Neural cell (in vitro differentiated cells): ENCODE measurements at regions not wholly inside any gene's neighbourhood (a gene's known extent, or its start where the extent isn't known, plus 50 kb on each side); places are given as distances from the start of the nearest gene placed in this dataset.

Experiments used
- H2AFZ ChIP-seq: fragments of 200-600, 300-800 bp; sonication (generic), shearing (Covaris generic); 2 replicates; pipeline ENCODE4 v1.6.0; 2014; ENCODE audit warnings: low read depth, mild to moderate bottlenecking, antibody characterized with exemption, low read length, moderate library complexity
- H3F3A ChIP-seq: fragments of 200-600 bp; shearing (Covaris generic); 2 replicates; pipeline ENCODE4 v1.6.1; 2016; ENCODE audit warnings: mild to moderate bottlenecking, moderate library complexity, mixed read lengths, antibody characterized with exemption, low read length; ENCODE audit not compliant: insufficient read depth, poor library complexity, severe bottlenecking
- H3K27ac ChIP-seq: fragments of 200-600, 300-800 bp; sonication (generic), shearing (Covaris generic); 2 replicates; pipeline ENCODE4 v1.5.1; 2014; ENCODE audit warnings: mild to moderate bottlenecking, low read length, moderate library complexity
- H3K27me3 ChIP-seq: fragments of 300-800, 200-600 bp; sonication (generic), shearing (Covaris generic); 2 replicates; pipeline ENCODE4 v1.6.0; 2014; ENCODE audit warnings: mild to moderate bottlenecking, low read depth, low read length, moderate library complexity; ENCODE audit not compliant: insufficient read depth
- H3K36me3 ChIP-seq: fragments of 300-800, 200-600 bp; sonication (generic), shearing (Covaris generic); 2 replicates; pipeline ENCODE4 v1.5.1; 2014; ENCODE audit warnings: mild to moderate bottlenecking, antibody characterized with exemption, low read length, moderate library complexity; ENCODE audit not compliant: insufficient read depth
- H3K4me2 ChIP-seq: fragments of 300-800, 200-600 bp; sonication (generic), shearing (Covaris generic); 2 replicates; pipeline ENCODE4 v1.6.0; 2014; ENCODE audit warnings: mild to moderate bottlenecking, low read length
- H3K4me3 ChIP-seq: fragments of 300-800, 200-600 bp; sonication (generic), shearing (Covaris generic); 2 replicates; pipeline ENCODE4 v1.5.1; 2014; ENCODE audit warnings: mild to moderate bottlenecking, low read length, moderate library complexity
- H3K79me2 ChIP-seq: fragments of 200-600 bp; shearing (Covaris generic); replicated peaks from 2 replicates; pipeline ENCODE4 v1.6.0; 2014; ENCODE audit warnings: mild to moderate bottlenecking, low read length, moderate library complexity; ENCODE audit not compliant: insufficient read depth
- H3K9ac ChIP-seq: fragments of 300-800, 200-600 bp; sonication (generic), shearing (Covaris generic); 2 replicates; pipeline ENCODE4 v1.6.1; 2016; ENCODE audit warnings: mild to moderate bottlenecking, low read length, mixed read lengths
- H3K9me2 ChIP-seq: fragments of 200-600 bp; shearing (Covaris generic); 2 replicates; pipeline ENCODE4 v1.6.1; 2016; ENCODE audit warnings: mild to moderate bottlenecking, low read length, mixed read lengths; ENCODE audit not compliant: insufficient read depth
- H3K9me3 ChIP-seq: fragments of 200-600, 300-800 bp; sonication (generic), shearing (Covaris generic); 2 replicates; pipeline ENCODE4 v1.6.1; 2016; ENCODE audit warnings: mild to moderate bottlenecking, mixed run types, low read length, moderate library complexity, mixed read lengths
- H4K20me1 ChIP-seq: fragments of 200-600 bp; shearing (Covaris generic); 2 replicates; pipeline ENCODE4 v1.6.1; 2016; ENCODE audit warnings: mild to moderate bottlenecking, mixed run types; ENCODE audit not compliant: insufficient read depth
- EP300 ChIP-seq: fragments of 450-650 bp; conservative IDR thresholded peaks from 2 replicates; pipeline ENCODE4 v1.6.1; 2014; ENCODE audit warnings: antibody characterized with exemption, mild to moderate bottlenecking, moderate library complexity; ENCODE audit not compliant: poor library complexity, severe bottlenecking
- EZH2 ChIP-seq: fragments of 200-600, 300-800 bp; shearing (Covaris generic), sonication (generic); IDR thresholded peaks from 2 replicates; pipeline ENCODE4 v1.6.1; 2014; ENCODE audit warnings: antibody characterized with exemption, low read length, borderline replicate concordance, mild to moderate bottlenecking; ENCODE audit not compliant: insufficient read depth, poor library complexity, severe bottlenecking
- MXI1 ChIP-seq: fragments of 450-650 bp; conservative IDR thresholded peaks from 2 replicates; pipeline ENCODE4 v1.6.1; 2014; ENCODE audit warnings: antibody characterized with exemption, mild to moderate bottlenecking; ENCODE audit not compliant: poor library complexity, severe bottlenecking
- POLR2AphosphoS5 ChIP-seq: IDR thresholded peaks from 2 replicates; pipeline ENCODE4 v1.6.1; 2012
- RAD21 ChIP-seq: fragments of 450-650 bp; conservative IDR thresholded peaks from 2 replicates; pipeline ENCODE4 v1.6.1; 2014; ENCODE audit warnings: antibody characterized with exemption, mild to moderate bottlenecking, moderate library complexity
- REST ChIP-seq: IDR thresholded peaks from 2 replicates; pipeline ENCODE4 v1.6.1; 2012; ENCODE audit warnings: borderline replicate concordance
- SMC3 ChIP-seq: fragments of 450-650 bp; conservative IDR thresholded peaks from 2 replicates; pipeline ENCODE4 v1.6.1; 2014; ENCODE audit warnings: antibody characterized with exemption, mild to moderate bottlenecking, moderate library complexity; ENCODE audit not compliant: poor library complexity
- TAF1 ChIP-seq: IDR thresholded peaks from 2 replicates; pipeline ENCODE4 v1.6.1; 2012; ENCODE audit warnings: low read depth
- TF ChIP-seq, protein P1 (sequence below): fragments of 450-650 bp; IDR thresholded peaks from 2 replicates; pipeline ENCODE4 v1.5.1; 2014; ENCODE audit warnings: antibody characterized with exemption, mild to moderate bottlenecking, moderate library complexity; ENCODE audit not compliant: poor library complexity, severe bottlenecking

- no peaks in the 10 kb centered on the region for H3K9me2 ChIP-seq
- no peak overlapping the region for H3K4me2 ChIP-seq
- H3K4me3 ChIP-seq, result peak overlapping the region; percentile 15
- H3K9ac ChIP-seq, result no peak overlapping the region
- no peaks in the 10 kb centered on the region for H3K9me3 ChIP-seq
- H2AFZ ChIP-seq, result peak overlapping the region; percentile 1
- no peaks in the 10 kb centered on the region for H3F3A ChIP-seq
- no peaks in the 10 kb centered on the region for H4K20me1 ChIP-seq
- no peaks in the 10 kb centered on the region for H3K27me3 ChIP-seq
- H3K36me3 ChIP-seq, result no peaks in the 10 kb centered on the region
- no peaks in the 10 kb centered on the region for H3K79me2 ChIP-seq
- H3K27ac ChIP-seq, result no peak overlapping the region
- no peak for TF ChIP-seq REST
- no peak for TF ChIP-seq MXI1
- no peak for TF ChIP-seq TAF1
- TF ChIP-seq, protein P1, sequence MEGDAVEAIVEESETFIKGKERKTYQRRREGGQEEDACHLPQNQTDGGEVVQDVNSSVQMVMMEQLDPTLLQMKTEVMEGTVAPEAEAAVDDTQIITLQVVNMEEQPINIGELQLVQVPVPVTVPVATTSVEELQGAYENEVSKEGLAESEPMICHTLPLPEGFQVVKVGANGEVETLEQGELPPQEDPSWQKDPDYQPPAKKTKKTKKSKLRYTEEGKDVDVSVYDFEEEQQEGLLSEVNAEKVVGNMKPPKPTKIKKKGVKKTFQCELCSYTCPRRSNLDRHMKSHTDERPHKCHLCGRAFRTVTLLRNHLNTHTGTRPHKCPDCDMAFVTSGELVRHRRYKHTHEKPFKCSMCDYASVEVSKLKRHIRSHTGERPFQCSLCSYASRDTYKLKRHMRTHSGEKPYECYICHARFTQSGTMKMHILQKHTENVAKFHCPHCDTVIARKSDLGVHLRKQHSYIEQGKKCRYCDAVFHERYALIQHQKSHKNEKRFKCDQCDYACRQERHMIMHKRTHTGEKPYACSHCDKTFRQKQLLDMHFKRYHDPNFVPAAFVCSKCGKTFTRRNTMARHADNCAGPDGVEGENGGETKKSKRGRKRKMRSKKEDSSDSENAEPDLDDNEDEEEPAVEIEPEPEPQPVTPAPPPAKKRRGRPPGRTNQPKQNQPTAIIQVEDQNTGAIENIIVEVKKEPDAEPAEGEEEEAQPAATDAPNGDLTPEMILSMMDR, result no peak
- no peak for TF ChIP-seq EP300
- TF ChIP-seq EZH2, result no peak
- no peak for TF ChIP-seq RAD21
- TF ChIP-seq SMC3, result no peak
- TF ChIP-seq POLR2AphosphoS5, result no peak
Measured at GRCh38 chr4:32589853-32590252, 1869.7 kb downstream of the PCDH7 start.

GRCh38 chr4:32597354-32597753 lies 1877.2 kb downstream of the PCDH7 start:
- no peaks in the 10 kb centered on the region for H3K36me3 ChIP-seq
- no peaks in the 10 kb centered on the region for H3K9me2 ChIP-seq
- no peaks in the 10 kb centered on the region for H3K27me3 ChIP-seq
- no peaks in the 10 kb centered on the region for H3K9me3 ChIP-seq
- H3K79me2 ChIP-seq, result no peaks in the 10 kb centered on the region
- H2AFZ ChIP-seq, result no peak overlapping the region
- peak overlapping the region; percentile 2 for H3K4me2 ChIP-seq
- H4K20me1 ChIP-seq, result no peaks in the 10 kb centered on the region
- H3K4me3 ChIP-seq, result no peak overlapping the region
- no peaks in the 10 kb centered on the region for H3F3A ChIP-seq
- H3K9ac ChIP-seq, result no peak overlapping the region
- TF ChIP-seq POLR2AphosphoS5 (peak; percentile 54), MXI1 (no peak), SMC3 (peak; percentile 26), RAD21 (no peak), EP300 (peak; percentile 47)
- peak overlapping the region; percentile 6 for H3K27ac ChIP-seq

DNA sequence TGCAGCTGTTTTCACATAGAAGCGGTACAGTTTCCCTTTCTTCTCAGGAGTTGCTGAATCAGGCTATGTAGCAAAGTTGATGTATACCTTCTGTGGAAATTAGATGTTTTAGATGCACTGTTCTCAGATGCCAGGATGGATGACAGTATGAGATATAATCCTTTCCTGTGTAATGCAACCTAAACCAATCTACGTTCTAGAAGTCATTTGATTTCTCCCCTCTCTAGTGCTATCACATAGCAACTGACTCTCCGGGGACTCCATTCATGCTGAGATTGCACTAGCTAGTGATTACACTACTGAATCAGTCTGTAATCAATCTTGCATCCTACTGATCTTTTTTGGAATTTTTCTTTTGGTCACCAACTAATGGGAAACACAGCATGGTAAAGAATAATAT lies 1881.7 kb downstream of the PCDH7 start:
- Histone ChIP-seq H3K79me2 (no peaks in the 10 kb centered on the region), H3K27ac (no peak overlapping the region), H3K4me3 (no peak overlapping the region), H4K20me1 (no peaks in the 10 kb centered on the region), H3K9me3 (peaks cover 6% of the 10 kb centered on the region), H2AFZ (no peak overlapping the region), H3K4me2 (no peak overlapping the region), H3F3A (no peaks in the 10 kb centered on the region), H3K9ac (no peak overlapping the region), H3K27me3 (no peaks in the 10 kb centered on the region), H3K36me3 (no peaks in the 10 kb centered on the region), H3K9me2 (no peaks in the 10 kb centered on the region)
- TF ChIP-seq RAD21 (no peak), REST (no peak), POLR2AphosphoS5 (no peak), SMC3 (no peak), EP300 (no peak), TAF1 (no peak), MXI1 (no peak), EZH2 (no peak)
- TF ChIP-seq, protein P1, result no peak
